Bronchial epithelial cell (primary cell): ENCODE measurements at regions not wholly inside any gene's neighbourhood (a gene's known extent, or its start where the extent isn't known, plus 50 kb on each side); places are given as distances from the start of the nearest gene placed in this dataset.
A peak's percentile ranks its signal among the peaks of the same experiment; 100 is the strongest.

Experiments
- DNase-seq: peaks from one replicate; pipeline ENCODE4 v3.0.0-alpha.2; 2010; ENCODE audit warnings: low read depth
- FAIRE-seq: peaks from 2 replicates; lab custom pipeline; 2011; peaks lifted over from hg19 to GRCh38; lab: Jason Lieb, UNC
- H3K27me3 ChIP-seq: 2 replicates; pipeline ENCODE4 v1.5.1; 2011; ENCODE audit warnings: low read length; ENCODE audit not compliant: control insufficient read depth, insufficient read depth
- H3K36me3 ChIP-seq: 2 replicates; pipeline ENCODE4 v1.5.1; 2011; ENCODE audit warnings: low read length; ENCODE audit not compliant: control insufficient read depth, insufficient read depth
- H3K4me3 ChIP-seq: 2 replicates; pipeline ENCODE4 v1.5.1; 2011; ENCODE audit warnings: mild to moderate bottlenecking, low read depth, low read length, control low read depth
- TF ChIP-seq, protein P1 (sequence below): IDR thresholded peaks from 2 replicates; pipeline ENCODE4 v1.5.1; 2011; ENCODE audit warnings: mild to moderate bottlenecking, moderate library complexity, low read length, control low read depth, inconsistent platforms; ENCODE audit not compliant: insufficient read depth, severe bottlenecking

DNA sequence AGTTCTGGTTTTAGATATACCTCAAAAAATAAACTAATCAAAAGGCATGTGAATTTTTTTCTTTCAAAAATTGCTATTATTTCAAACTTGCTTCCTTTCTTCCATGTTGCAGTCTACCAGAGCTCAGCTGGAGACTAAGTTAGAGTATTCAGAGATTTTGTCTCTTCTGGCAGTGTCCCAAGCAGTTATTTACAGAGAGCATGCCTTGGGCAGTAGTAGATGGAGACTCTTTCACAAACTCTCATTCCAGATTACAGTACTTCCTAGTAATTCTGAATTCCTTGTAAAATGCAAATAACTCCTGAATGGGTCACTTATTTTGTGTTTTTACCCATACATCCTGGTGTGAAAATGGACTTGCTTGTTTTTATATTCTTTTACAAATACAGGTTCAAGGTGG lies 703.4 kb downstream of the EPHA7 start:
- Histone ChIP-seq H3K27me3 (no peaks in the 10 kb centered on the region), H3K36me3 (no peaks in the 10 kb centered on the region), H3K4me3 (no peak overlapping the region)
- FAIRE-seq, result no peak
- DNase-seq, result no peak
- TF ChIP-seq, protein P1, sequence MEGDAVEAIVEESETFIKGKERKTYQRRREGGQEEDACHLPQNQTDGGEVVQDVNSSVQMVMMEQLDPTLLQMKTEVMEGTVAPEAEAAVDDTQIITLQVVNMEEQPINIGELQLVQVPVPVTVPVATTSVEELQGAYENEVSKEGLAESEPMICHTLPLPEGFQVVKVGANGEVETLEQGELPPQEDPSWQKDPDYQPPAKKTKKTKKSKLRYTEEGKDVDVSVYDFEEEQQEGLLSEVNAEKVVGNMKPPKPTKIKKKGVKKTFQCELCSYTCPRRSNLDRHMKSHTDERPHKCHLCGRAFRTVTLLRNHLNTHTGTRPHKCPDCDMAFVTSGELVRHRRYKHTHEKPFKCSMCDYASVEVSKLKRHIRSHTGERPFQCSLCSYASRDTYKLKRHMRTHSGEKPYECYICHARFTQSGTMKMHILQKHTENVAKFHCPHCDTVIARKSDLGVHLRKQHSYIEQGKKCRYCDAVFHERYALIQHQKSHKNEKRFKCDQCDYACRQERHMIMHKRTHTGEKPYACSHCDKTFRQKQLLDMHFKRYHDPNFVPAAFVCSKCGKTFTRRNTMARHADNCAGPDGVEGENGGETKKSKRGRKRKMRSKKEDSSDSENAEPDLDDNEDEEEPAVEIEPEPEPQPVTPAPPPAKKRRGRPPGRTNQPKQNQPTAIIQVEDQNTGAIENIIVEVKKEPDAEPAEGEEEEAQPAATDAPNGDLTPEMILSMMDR, result no peak

DNA sequence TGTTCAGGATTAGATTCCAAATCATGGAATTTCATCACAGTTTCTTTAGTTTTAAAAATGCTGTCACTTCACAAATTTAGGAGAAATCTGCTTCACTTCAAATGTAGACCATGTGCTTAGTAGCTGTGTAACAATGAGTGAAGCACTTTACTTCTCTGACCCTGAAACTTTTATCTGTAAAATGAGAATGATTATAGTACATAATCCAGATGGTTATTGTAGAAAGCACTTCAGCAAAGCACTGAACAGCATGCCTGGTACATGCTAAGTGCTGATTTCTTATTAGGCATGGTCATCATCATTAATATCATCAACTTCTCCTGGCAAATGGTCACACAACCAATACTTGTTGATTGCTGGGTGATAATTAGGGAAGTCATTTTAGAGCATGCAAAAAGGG lies 705.0 kb downstream of the EPHA7 start:
- no peak overlapping the region for H3K4me3 ChIP-seq
- DNase-seq, result no peak
- FAIRE-seq, result no peak
- TF ChIP-seq, protein P1, result no peak
- H3K36me3 ChIP-seq, result no peaks in the 10 kb centered on the region
- no peaks in the 10 kb centered on the region for H3K27me3 ChIP-seq

DNA sequence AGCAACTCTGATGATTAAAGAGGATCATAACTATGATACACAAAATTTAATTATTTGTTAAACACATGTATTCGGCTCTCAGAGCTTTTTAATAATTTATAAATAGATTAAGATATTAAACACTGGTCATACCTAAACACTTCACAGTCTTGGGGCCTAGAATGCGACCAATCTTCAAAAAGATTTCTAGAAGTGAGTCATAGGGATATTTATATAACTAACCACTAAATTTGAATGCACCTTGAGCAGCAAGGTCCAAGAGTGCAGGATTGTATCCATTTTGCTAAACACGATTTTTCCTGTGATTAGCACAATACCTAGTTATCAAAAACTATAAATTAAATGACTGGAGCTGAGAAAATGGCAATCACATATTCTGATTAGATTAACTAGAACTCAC lies 709.3 kb downstream of the EPHA7 start:
- Histone ChIP-seq H3K27me3 (no peaks in the 10 kb centered on the region), H3K4me3 (no peak overlapping the region), H3K36me3 (no peaks in the 10 kb centered on the region)
- FAIRE-seq (no peak), DNase-seq (no peak)
- TF ChIP-seq, protein P1, result no peak

DNA sequence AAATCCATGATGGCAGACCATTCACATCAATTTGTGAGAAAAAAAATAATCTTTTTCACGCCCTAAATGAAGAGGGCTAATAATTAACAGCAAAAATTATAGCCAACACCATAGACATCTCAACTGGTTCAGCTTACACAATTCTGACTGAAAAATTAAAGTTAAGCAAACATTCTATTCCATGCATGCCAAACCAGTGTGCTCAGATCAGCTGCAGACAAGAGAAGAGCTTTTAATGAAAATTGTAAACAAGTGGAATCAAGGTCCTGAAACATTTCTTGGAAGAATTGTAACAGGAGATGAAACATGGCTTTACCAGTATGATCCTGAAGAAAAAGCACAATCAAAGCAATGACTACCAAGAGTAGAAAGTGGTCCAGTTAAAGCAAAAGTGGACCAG lies 710.4 kb downstream of the EPHA7 start:
- no peak for DNase-seq
- no peak for FAIRE-seq
- TF ChIP-seq, protein P1, result no peak

DNA sequence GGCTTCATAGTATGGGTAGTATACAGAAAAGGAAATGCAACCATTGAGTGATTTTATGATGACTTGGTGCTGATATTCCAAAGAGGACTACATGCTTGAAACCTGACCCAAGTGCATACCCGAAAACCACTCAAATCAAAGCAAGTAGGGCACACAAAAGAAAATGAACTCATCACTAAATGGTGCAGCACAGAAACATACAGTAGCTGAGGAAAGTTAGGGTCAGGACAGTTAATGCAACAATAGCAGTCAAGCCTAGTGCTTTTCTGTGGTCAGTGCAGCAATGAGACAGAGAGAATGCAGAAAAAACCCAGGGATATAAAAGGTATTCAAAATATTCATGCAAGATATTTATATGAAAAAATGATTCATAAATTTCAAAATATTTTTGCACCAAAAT lies 711.1 kb downstream of the EPHA7 start:
- TF ChIP-seq, protein P1, result no peak
- no peak overlapping the region for H3K4me3 ChIP-seq
- no peak for DNase-seq
- no peaks in the 10 kb centered on the region for H3K27me3 ChIP-seq
- no peak for FAIRE-seq
- no peaks in the 10 kb centered on the region for H3K36me3 ChIP-seq

More for the DNA sequence above, 710.4 kb downstream of the EPHA7 start:
- H3K4me3 ChIP-seq, result no peak overlapping the region
- H3K27me3 ChIP-seq, result no peaks in the 10 kb centered on the region
- H3K36me3 ChIP-seq, result no peaks in the 10 kb centered on the region

DNA sequence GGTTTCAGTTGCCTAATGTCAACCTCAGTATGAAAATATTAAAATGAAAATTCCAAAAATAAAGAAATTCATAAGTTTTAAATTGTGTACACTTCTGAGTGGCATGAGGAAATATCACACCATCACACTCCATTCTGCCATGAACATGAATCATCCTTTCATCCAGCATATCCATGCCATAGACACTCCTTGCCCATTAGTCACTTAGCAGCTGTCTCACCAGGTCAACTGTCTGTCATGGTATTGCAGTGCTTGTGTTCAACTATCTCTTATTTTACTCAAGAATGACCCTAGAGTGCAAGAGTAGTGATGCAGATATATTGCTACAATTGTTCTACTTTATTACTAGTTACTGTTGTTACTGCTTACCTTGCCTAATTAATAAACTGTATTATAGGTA lies 712.4 kb downstream of the EPHA7 start:
- no peak overlapping the region for H3K4me3 ChIP-seq
- H3K27me3 ChIP-seq, result no peaks in the 10 kb centered on the region
- TF ChIP-seq, protein P1, result no peak
- peak; percentile 55 for FAIRE-seq
- peak; percentile 85 for DNase-seq
- no peaks in the 10 kb centered on the region for H3K36me3 ChIP-seq
